ENCODE measurements at regions not wholly inside any gene's neighbourhood (a gene's known extent, or its start where the extent isn't known, plus 50 kb on each side); places are given as distances from the start of the nearest gene placed in this dataset.

DNA sequence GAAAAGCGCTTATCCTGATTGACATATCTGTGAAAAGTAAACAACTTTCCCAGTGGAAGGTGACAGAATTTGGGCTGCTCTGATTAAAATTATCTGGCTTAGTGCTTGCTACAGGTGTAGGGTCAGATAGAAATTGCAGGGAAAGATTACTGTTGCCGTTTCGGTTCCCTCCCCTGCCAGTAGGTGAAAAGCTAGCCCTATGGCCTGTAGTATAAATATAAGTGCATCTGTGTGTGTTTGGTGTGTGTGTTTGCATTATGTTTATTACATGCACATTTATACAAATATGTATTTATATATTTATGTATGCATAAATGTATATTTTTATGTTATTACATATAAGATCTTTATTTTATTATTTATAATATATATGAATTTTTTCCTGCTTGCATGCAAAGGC is 72.3 kb upstream of the VOPP1 start:
- TF ChIP-seq, protein P1, sequence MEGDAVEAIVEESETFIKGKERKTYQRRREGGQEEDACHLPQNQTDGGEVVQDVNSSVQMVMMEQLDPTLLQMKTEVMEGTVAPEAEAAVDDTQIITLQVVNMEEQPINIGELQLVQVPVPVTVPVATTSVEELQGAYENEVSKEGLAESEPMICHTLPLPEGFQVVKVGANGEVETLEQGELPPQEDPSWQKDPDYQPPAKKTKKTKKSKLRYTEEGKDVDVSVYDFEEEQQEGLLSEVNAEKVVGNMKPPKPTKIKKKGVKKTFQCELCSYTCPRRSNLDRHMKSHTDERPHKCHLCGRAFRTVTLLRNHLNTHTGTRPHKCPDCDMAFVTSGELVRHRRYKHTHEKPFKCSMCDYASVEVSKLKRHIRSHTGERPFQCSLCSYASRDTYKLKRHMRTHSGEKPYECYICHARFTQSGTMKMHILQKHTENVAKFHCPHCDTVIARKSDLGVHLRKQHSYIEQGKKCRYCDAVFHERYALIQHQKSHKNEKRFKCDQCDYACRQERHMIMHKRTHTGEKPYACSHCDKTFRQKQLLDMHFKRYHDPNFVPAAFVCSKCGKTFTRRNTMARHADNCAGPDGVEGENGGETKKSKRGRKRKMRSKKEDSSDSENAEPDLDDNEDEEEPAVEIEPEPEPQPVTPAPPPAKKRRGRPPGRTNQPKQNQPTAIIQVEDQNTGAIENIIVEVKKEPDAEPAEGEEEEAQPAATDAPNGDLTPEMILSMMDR (IDR thresholded peaks at IDR 0.05) = no peak
- no peak for TF ChIP-seq POLR2A (IDR thresholded peaks at IDR 0.05)

Data from uterus (tissue), 2 donors.